Right lobe of liver (tissue), 6 donors: ENCODE measurements at regions not wholly inside any gene's neighbourhood (a gene's known extent, or its start where the extent isn't known, plus 50 kb on each side); places are given as distances from the start of the nearest gene placed in this dataset.

Source experiments
- ATAC-seq, 4 donors: fragments of 200-7000 bp; cut with Tn5 transposase; one replicate each; pipeline ENCODE4 v1.9.1; 2020; ENCODE audit warnings: mild to moderate bottlenecking in 4 of 4, moderate library complexity in 4 of 4
- DNase-seq, 3 donors: peaks; one replicate each; pipeline ENCODE4 v3.0.0-alpha.2; 2020
- H3K27ac ChIP-seq, 3 donors: fragments of 200-600 bp; one replicate each; pipeline ENCODE4 v1.8.0; 2022
- H3K27me3 ChIP-seq, 2 donors: fragments of 200-600 bp; one replicate each; pipeline ENCODE4 v1.8.0; 2022
- H3K36me3 ChIP-seq, 4 donors: fragments of 200-600 bp; sonication (generic) in 1 of 4; one replicate each; pipeline versions ENCODE4 v1.5.1 to v1.8.0; 2017 to 2022; ENCODE audit warnings: control low read depth in 1 of 4
- H3K4me1 ChIP-seq, 4 donors: fragments of 200-600 bp; sonication (generic) in 1 of 4; one replicate each; pipeline versions ENCODE4 v1.5.1 to v1.8.0; 2017 to 2022; ENCODE audit warnings: control low read depth in 1 of 4
- H3K4me3 ChIP-seq, 3 donors: fragments of 200-600 bp; one replicate each; pipeline ENCODE4 v1.8.0; 2022
- H3K9me3 ChIP-seq, 4 donors: fragments of 200-600 bp; sonication (generic) in 1 of 4; one replicate each; pipeline versions ENCODE4 v1.5.1 to v1.8.0; 2017 to 2022; ENCODE audit warnings: control low read depth in 1 of 4
- CTCF ChIP-seq, 4 donors: fragments of 200-600 bp in 3 of 4; fragments of 450-650 bp in 1 of 4; IDR thresholded peaks; one replicate each; pipeline versions ENCODE4 v1.5.1 to v1.8.0; 2016 to 2022; ENCODE audit warnings: antibody characterized with exemption in 4 of 4, mild to moderate bottlenecking in 2 of 4
- POLR2A ChIP-seq: fragments of 450-650 bp; IDR thresholded peaks from one replicate; pipeline ENCODE4 v1.6.1; 2017; ENCODE audit warnings: antibody characterized with exemption, mild to moderate bottlenecking
- WGBS: methylation state at CpG from one replicate; pipeline ENCODE4 v1.1.6; 2018; ENCODE audit warnings: low coverage, low lambda C conversion rate; ENCODE audit not compliant: insufficient coverage; ENCODE audit errors: missing lambda C conversion rate; 5-methylcytosine and 5-hydroxymethylcytosine counted together
- intact Hi-C, 2 donors: fragments of 100-400 bp; cut with DNase I; formaldehyde crosslinking; loops; one replicate each; pipeline versions ENCODE4 v1.11.2 to v1.14.1; 2022
- donor health status: DM: no; HTN: yes; CAD: no.
- donor health status: DM: no; HTN: no; CAD: no.
- donor health status: DM: no; HTN: no; CAD: no.
- donor health status: DM: no; HTN: yes; CAD: no.
- donor health status: DM: no; HTN: yes; CAD: no.

GRCh38 chr2:190820416-190820815 lies 60.2 kb upstream of the GLS start:
- WGBS, result 67% methylated on average over 1 of the region's 1 CpG
- no peaks in the 10 kb centered on the region for H3K9me3 ChIP-seq
- no peak overlapping the region for H3K27ac ChIP-seq
- no peaks in the 10 kb centered on the region for H3K4me1 ChIP-seq
- no peak for DNase-seq
- ATAC-seq, result no peak
- TF ChIP-seq CTCF (IDR thresholded peaks at IDR 0.05) (no peak), POLR2A (no peak)
- no peaks in the 10 kb centered on the region for H3K36me3 ChIP-seq
- intact Hi-C loops, result no loop called here
- H3K4me3 ChIP-seq, result no peak overlapping the region
- no peaks in the 10 kb centered on the region for H3K27me3 ChIP-seq

GRCh38 chr2:190822043-190822442 lies 58.6 kb upstream of the GLS start:
- intact Hi-C loops, result no loop called here
- no peak overlapping the region for H3K27ac ChIP-seq
- H3K36me3 ChIP-seq, result no peaks in the 10 kb centered on the region
- DNase-seq (no peak), ATAC-seq (no peak)
- WGBS, result 100% methylated on average over 1 of the region's 1 CpG
- TF ChIP-seq POLR2A, result no peak
- TF ChIP-seq CTCF (IDR thresholded peaks at IDR 0.05), result no peak
- H3K4me3 ChIP-seq, result no peak overlapping the region
- no peaks in the 10 kb centered on the region for H3K27me3 ChIP-seq
- H3K9me3 ChIP-seq, result no peaks in the 10 kb centered on the region
- no peaks in the 10 kb centered on the region for H3K4me1 ChIP-seq

- H3K27ac ChIP-seq, result no peak overlapping the region
- no peaks in the 10 kb centered on the region for H3K4me1 ChIP-seq
- H3K27me3 ChIP-seq, result no peaks in the 10 kb centered on the region
- ATAC-seq, result no peak
- WGBS, result 91% methylated on average over 3 of the region's 3 CpGs
- DNase-seq, result no peak
- no peaks in the 10 kb centered on the region for H3K9me3 ChIP-seq
- no peaks in the 10 kb centered on the region for H3K36me3 ChIP-seq
- H3K4me3 ChIP-seq, result no peak overlapping the region
- intact Hi-C loops, result no loop called here
- TF ChIP-seq CTCF (IDR thresholded peaks at IDR 0.05) (no peak), POLR2A (no peak)
These were observed 52.9 kb upstream of the GLS start for GRCh38 chr2:190827720-190828119.

- DNase-seq (no peak), ATAC-seq (no peak)
- TF ChIP-seq POLR2A (no peak), CTCF (IDR thresholded peaks at IDR 0.05) (no peak)
- Histone ChIP-seq H3K4me1 (no peaks in the 10 kb centered on the region), H3K9me3 (no peaks in the 10 kb centered on the region), H3K36me3 (no peaks in the 10 kb centered on the region), H3K27ac (no peak overlapping the region), H3K27me3 (no peaks in the 10 kb centered on the region), H3K4me3 (no peak overlapping the region)
- intact Hi-C loops, result no loop called here
- no CpG with 5 or more reads among the region's 1 CpG for WGBS
These were observed 51.0 kb upstream of the GLS start for GRCh38 chr2:190829642-190830041.
